ENCODE measurements at regions not wholly inside any gene's neighbourhood (a gene's known extent, or its start where the extent isn't known, plus 50 kb on each side); places are given as distances from the start of the nearest gene placed in this dataset.
"Not testable (repeated sequence)": the region's sequence is repeated elsewhere in the genome, so short reads cannot be mapped to it uniquely, and the experiment has no call there.

- no peak for DNase-seq (ENCODE audit: low read depth in 2 of 2)
These were observed 71.8 kb downstream of the LARP7 start for GRCh38 chr4:112708772-112709171.

- no peak for DNase-seq (ENCODE audit: low read depth in 2 of 2)
These were observed 78.3 kb downstream of the LARP7 start for GRCh38 chr4:112714922-112715901.

- DNase-seq (ENCODE audit: low read depth in 2 of 2): no peak
These were observed 80.9 kb downstream of the LARP7 start for GRCh38 chr4:112717856-112718255.

GRCh38 chr4:112721627-112722026 is 84.7 kb downstream of the LARP7 start:
- no peak for DNase-seq (ENCODE audit: low read depth in 2 of 2)

- no peak for DNase-seq (ENCODE audit: low read depth in 2 of 2)
These were observed 89.1 kb downstream of the LARP7 start for GRCh38 chr4:112726041-112726440.

GRCh38 chr4:112727728-112728127 is 90.8 kb downstream of the LARP7 start:
- DNase-seq (ENCODE audit: low read depth in 2 of 2): not testable (repeated sequence)

GRCh38 chr4:112731715-112732114 is 94.8 kb downstream of the LARP7 start:
- no peak for DNase-seq (ENCODE audit: low read depth in 2 of 2)

GRCh38 chr4:112732142-112732541 is 95.2 kb downstream of the LARP7 start:
- DNase-seq (ENCODE audit: low read depth in 2 of 2): no peak

- no peak for DNase-seq (ENCODE audit: low read depth in 2 of 2)
These were observed 98.6 kb downstream of the LARP7 start for GRCh38 chr4:112735474-112735951.

GRCh38 chr4:112736718-112737135 is 99.8 kb downstream of the LARP7 start:
- DNase-seq (ENCODE audit: low read depth in 2 of 2): no peak

GRCh38 chr4:112739442-112739841 is 102.5 kb downstream of the LARP7 start:
- DNase-seq (ENCODE audit: low read depth in 2 of 2): no peak

GRCh38 chr4:112747036-112747435 is 110.1 kb downstream of the LARP7 start:
- no peak for DNase-seq (ENCODE audit: low read depth in 2 of 2)

GRCh38 chr4:112748352-112748878 is 111.5 kb downstream of the LARP7 start:
- DNase-seq (ENCODE audit: low read depth in 2 of 2): no peak

- DNase-seq (ENCODE audit: low read depth in 2 of 2): not testable (repeated sequence)
These were observed 113.8 kb downstream of the LARP7 start for GRCh38 chr4:112750749-112751148.

GRCh38 chr4:112751447-112751846 is 114.5 kb downstream of the LARP7 start:
- DNase-seq (ENCODE audit: low read depth in 2 of 2): no peak

- DNase-seq (ENCODE audit: low read depth in 2 of 2): no peak
These were observed 115.1 kb downstream of the LARP7 start for GRCh38 chr4:112752061-112752460.

GRCh38 chr4:112752510-112752909 is 115.6 kb downstream of the LARP7 start:
- DNase-seq (ENCODE audit: low read depth in 2 of 2): no peak

GRCh38 chr4:112753333-112753732 is 116.4 kb downstream of the LARP7 start:
- DNase-seq (ENCODE audit: low read depth in 2 of 2): no peak

- DNase-seq (ENCODE audit: low read depth in 2 of 2): no peak
These were observed 122.4 kb downstream of the LARP7 start for GRCh38 chr4:112759313-112759712.

GRCh38 chr4:112765317-112765974 is 128.5 kb downstream of the LARP7 start:
- DNase-seq (ENCODE audit: low read depth in 2 of 2): no peak

- DNase-seq (ENCODE audit: low read depth in 2 of 2): no peak
These were observed 129.5 kb downstream of the LARP7 start for GRCh38 chr4:112766422-112766821.

GRCh38 chr4:112767386-112767785 is 130.4 kb downstream of the LARP7 start:
- DNase-seq (ENCODE audit: low read depth in 2 of 2): no peak
